ENCODE measurements at regions not wholly inside any gene's neighbourhood (a gene's known extent, or its start where the extent isn't known, plus 50 kb on each side); places are given as distances from the start of the nearest gene placed in this dataset.

DNA sequence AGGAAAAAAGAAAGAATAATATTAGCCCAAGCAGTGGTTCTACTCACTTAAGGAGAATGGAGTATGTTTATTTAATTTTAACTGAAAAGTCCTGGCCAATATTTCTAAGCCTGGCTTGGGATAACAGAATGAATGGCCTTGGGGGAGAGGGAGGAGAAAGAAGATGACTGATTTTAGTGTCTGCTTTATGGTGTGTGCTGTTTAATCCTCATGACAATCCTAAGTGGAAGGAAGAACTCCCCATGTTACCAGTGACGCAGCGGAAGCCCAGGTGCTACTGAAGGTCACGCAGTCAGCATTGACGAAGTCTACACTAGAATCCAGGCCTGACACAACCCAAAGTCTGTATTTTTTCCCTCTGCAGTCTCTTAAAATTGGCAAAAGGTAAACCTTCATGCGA, 50.5 kb downstream of the PALM2AKAP2 start:
- DNase-seq (ENCODE audit: low read depth) = no peak

DNA sequence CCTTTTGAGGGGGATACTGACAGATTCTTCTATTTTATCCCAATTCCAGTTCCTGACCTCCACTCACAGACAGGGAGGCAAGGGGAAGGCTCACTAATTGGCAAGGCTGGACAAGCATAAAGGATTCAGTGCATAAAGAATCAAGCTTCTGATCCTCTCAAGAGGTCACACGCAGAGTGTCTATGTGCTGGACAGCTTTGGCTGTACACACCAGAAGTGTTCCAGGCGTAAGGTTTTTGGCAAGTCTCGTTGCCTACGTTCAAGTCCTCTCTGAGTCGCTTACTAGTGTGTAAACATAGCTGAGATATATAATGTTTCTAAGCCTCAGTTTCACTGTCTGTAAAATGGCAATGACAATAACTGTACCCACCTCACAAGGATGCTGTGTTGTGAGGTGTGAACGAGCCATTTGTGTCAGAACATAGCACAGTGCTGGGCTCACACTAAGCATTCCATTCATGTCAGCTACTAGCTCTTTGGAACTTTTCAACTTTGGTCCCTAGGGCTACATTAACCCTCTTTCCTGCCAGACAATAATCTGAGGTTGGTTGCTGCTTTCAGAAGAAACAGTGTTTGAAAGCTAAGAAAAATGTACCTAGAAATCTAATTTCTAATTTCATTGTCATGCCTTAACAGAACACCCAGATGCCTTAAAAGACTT, 52.1 kb downstream of the PALM2AKAP2 start:
- DNase-seq (ENCODE audit: low read depth) = no peak

DNA sequence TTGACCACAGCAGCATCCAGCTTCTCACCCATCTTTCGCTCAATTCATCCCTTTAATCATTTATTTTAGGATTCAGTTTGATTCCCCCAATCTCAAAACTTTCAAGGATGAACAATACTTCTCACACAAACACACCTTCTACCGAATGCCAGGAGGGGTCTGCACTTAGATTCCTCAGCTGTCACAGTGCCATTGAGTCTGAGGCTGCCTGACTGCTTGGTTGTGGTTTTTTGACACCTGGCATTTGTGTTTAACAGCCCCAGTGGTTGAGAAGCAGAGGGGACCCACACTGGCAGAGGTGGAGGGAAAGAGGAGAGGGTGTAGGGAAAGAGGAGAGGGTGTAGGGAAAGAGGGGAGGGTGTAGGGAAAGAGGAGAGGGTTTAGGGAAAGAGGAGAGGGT, 54.9 kb downstream of the PALM2AKAP2 start:
- DNase-seq (ENCODE audit: low read depth) = no peak

DNA sequence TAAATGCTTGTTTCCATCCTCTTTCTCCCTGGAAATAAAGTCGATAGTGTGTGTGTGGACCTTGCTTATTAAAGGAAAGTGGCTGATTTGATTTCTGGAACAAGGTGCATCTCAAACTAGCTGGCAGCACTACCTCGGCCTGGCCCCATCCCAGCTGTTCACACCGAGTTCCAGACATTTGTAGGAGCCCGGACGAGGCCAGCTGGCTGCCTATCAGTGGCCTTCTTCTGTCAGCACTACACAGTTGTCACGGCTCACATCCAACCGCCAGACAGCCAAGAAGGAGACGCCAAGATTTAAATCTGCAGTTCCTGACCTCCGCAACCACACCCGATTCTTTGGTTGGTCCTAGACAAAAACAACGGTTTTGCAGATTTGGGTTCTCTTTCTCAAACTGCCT, 63.6 kb downstream of the PALM2AKAP2 start:
- no peak for DNase-seq (ENCODE audit: low read depth)

DNA sequence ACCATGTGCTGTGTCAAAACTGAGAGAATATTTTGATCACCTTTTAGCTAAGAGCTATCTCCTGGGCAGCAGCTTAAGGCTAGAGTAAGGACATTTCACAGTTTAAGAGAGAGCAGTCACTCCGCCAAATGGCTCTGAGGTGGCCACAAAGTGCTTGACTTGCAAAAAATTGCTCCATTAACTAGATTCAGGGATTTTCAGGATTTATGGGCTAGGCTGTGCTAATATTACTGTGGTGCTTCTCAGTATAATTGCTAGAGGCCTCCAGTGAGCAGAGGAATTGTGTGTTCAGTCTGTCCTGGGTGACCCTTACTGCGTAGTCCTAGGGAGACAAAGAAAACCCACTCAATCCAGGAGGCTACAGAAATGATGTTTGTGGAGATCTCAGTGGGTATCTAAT, 65.2 kb downstream of the PALM2AKAP2 start:
- DNase-seq (ENCODE audit: low read depth) = no peak

DNA sequence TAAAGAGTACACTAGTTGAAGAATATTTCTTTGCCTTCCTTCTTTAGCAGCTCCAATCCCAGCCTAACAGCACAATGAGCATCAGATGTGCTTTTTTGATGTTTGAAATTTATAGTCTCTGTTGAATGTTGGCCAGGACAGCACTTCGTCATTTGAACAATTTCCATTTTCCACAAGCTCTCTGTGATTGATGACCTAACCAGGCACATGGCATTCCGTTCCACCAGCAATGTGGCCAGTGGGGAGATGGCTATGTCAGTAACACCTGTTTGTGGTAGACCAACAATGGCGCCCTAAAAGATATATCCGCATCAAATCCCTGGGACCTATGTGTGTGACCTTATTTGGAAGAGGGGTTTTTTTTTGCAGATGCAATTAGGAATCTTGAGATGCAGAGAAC, 66.8 kb downstream of the PALM2AKAP2 start:
- DNase-seq (ENCODE audit: low read depth) = no peak

DNA sequence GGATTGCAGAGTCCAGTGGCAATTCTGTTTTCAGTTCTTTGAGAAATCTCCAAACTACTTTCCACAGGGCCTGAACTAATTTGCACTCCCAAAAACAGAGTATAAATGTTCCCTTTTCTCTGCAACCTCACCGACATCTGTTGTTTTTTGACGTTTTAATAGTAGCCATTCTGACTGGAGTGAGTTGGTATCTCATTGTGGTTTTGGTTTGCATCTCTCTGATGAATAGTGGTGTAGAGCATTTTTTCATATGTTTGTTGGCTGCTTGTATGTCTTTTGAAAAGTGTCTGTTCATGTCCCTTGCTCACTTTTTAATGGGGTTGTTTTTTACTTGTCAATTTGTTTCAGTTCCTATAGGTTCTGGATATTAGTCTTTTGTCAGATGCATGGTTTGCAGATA, 72.6 kb downstream of the PALM2AKAP2 start:
- no peak for DNase-seq (ENCODE audit: low read depth)

DNA sequence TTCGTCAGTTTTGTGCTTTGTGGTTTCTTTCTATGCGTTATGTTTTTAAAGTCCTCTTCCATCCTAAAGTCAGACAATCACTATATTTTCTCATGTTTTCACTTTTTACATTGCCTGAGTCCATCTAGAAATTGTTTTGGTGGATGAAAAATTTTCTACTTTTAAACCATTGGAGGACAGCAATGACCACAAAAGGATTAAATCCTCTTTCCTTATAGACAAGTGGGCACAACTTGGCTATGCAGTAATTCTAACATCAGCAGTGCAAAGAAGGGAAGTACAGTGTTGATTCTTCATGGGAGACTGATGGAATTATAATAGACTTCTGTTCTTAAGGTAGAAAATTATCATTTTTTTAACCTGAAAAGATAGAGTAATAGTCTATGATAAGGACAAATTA, 75.5 kb downstream of the PALM2AKAP2 start:
- DNase-seq (ENCODE audit: low read depth) = no peak

DNA sequence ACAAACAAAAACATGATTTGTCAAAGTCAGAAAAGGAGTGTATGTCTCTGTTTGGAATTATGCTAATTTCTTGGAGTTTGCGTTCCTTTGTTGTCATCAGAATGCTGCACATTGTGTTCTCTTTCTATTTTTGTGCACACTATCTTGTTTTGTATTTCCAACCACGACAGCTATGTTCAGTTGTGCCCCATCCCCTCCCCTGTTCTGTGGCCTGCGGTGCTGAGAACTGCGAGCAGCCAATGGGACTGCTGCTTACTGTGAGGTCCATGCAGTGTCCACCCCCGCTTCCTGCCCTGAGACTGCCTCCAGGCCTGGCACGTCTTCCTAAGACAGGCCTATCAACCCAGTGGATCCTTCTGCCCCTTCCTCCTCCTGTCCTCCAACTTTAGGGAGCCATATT, 76.8 kb downstream of the PALM2AKAP2 start:
- DNase-seq (ENCODE audit: low read depth) = peak; percentile 42

DNA sequence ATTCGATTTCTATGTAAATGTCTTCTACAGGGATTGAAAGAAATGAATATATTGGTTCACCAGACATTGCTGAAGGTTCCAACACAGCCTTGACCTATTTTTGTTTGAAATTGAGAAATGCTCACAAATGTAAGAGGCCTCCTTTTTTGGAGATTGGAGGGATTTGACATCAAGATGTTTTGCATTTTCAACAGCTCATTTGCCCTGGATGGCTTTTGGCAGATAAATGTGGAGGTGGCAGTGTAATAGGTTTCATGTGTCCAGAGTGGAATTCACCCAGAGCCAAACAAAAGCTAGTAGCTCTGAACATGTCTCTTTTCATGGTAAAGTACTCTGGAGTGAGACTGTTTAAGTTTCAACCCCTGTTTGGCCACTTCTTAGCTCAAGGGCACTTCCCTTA, 77.3 kb downstream of the PALM2AKAP2 start:
- no peak for DNase-seq (ENCODE audit: low read depth)

DNA sequence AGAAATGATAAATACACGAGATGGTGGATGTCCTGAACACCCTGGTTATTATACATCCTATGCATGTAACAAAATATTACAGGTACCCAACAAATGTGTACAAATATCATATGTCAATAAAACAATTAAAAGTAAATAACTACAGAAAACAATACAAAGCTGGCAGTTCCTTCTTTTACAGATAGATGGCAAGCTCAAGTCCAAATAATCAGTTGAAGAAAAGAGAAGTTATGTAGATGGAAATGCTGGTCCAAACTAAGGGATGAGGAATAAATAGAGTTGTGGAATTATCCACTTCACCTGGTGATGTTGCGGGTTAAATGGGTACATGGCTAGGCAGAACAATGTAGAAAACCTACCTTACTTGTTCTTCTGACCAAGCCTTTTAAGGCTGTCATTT, 79.4 kb downstream of the PALM2AKAP2 start:
- DNase-seq (ENCODE audit: low read depth) = no peak

DNA sequence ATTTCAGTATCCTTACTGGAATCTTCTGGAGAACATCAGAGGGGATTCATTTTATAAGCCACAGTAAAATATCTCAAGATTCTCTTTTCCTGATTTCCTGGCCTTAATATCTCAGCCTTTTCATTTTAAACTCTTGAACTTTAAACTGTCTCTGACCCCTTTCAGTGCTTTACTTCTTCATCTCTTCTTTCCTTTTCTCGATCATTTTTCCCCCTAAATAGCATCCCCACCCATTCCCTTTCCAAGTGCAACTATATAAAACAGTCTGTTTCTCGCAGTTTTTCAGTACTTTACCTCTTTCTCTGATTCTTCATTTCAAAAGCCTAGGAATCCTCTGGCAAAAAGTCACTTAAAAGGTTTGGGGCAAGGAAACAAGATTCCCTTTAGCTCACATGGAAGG, 80.5 kb downstream of the PALM2AKAP2 start:
- DNase-seq (ENCODE audit: low read depth) = no peak

DNA sequence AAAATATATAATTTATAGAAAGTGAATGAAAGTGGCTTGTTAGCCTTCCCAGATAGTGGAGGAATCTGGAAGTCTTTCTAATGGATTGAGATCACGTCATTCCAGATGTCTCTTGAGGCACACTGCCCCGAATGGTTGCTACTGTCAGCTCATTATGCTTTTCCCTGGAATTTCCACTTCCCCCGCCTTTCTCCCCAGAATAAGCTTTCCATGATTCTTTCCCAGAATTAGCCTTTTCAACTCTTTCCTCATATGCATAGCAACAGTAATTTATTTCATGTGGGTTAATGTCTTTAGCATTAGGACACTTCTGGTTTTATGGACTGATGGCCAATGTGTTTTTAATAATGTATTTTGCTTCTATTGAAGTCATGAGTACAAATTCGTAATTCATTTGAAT, 81.5 kb downstream of the PALM2AKAP2 start:
- no peak for DNase-seq (ENCODE audit: low read depth)

DNA sequence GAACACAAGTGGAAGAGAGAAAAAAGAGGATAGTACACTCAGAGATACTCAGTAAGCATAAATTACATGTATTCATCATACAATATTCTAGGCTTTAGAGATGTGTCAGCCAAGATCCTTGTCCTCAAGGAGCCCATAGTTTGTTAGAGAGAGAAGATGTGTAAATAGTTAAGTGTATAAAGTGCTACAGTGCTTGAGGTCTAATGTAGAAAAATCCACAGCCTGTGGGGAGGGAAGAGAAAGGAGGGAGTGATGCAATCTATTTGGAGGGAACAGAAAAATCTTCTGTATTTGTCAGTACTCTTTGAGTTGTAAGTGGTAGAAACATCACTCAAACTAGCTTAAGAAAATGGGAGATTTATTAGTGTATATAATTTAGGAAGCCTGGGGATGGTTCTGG, 81.9 kb downstream of the PALM2AKAP2 start:
- DNase-seq (ENCODE audit: low read depth) = no peak

DNA sequence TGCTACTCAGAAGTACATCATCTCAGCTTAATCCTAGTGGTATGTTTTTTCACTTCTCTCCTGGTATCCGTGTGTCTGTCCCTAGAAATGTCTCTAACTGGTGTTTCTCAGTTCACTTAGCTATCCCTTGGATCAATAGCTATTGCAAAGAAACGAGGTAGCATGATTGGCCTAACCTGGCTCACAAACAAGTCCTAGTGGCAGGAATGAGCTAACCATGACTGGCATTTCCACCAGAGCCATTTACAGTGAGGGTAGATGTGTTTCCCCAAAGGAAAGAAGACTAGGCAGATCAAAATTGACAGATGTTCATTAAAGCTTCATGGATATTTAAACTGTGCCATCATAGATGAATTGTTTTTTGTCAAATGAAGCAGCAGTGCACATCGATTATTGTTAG, 82.5 kb downstream of the PALM2AKAP2 start:
- no peak for DNase-seq (ENCODE audit: low read depth)

DNA sequence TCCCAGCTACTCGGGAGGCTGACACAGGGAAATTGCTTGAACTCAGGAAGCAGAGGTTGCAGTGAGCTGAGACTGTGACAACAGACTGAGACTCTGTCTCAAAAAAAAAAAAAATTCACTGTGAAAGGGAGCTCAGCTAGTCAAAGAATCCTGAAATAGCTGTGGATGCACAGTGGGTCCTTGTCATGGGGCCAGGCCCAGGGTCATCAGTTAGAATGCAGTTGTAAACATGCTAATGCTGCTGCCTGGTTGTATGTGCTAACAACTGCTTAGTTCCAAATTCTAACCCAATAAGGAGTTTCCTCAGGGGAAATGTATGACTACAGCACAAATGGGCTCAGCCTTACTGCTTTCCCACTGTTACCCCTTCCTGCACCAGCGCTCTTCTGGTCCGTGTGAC, 84.0 kb downstream of the PALM2AKAP2 start:
- no peak for DNase-seq (ENCODE audit: low read depth)

DNA sequence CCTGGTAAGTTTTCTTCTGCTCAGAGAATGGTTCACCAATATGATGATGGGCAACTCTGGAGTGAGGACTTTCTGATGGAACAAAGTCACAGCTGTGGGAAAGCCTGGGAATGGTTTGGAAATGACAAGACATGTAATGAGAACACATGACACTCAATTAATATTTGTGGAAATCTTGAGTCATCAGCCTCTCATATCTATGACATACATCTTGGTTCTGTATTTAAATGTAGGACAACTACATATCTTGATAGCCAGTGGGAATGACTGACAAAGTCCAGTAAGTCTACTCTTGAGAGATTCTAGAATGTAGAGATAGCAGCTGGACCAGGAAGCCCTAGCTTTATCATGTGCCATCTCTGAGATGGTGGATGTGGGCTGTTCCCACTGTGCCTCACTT, 85.5 kb downstream of the PALM2AKAP2 start:
- DNase-seq (ENCODE audit: low read depth) = no peak

DNA sequence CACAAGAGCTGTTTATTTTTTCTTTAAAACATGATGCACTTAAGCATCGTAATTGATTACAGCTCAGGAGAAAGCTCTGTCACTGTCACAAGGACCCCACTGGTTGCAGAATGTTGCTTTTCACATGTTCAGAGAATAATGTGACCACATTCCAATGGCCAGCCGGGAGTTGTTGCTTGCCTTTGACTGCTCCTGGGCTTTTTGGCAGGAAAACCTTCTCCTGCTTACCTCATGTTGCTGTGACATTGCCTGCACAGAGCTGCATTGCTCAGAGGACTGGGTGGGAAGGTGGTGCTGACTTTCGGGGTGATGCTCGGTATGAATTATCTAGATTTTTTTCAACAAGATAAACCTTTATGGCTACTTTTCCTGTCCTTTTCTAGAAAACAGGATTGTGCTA, 88.2 kb downstream of the PALM2AKAP2 start:
- no peak for DNase-seq (ENCODE audit: low read depth)

DNA sequence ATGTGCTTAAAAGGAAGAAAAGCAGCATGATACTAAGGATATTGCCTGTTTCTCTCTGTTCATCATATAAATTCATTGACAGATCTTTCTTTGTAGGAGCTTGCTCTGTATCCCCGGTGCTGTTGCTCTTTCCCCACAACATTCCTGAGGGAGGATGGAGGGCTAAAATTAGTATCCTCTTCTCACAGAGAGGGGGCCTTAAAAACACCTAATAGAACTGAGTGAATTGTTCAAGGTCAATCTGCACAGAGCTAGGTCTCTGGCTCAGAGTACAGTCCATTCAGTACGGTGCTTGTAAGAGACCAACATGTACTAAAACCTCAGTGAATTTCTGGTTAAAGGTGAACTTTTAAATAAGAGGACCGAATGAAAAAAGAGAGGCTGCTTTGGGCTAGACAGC, 88.7 kb downstream of the PALM2AKAP2 start:
- no peak for DNase-seq (ENCODE audit: low read depth)

DNA sequence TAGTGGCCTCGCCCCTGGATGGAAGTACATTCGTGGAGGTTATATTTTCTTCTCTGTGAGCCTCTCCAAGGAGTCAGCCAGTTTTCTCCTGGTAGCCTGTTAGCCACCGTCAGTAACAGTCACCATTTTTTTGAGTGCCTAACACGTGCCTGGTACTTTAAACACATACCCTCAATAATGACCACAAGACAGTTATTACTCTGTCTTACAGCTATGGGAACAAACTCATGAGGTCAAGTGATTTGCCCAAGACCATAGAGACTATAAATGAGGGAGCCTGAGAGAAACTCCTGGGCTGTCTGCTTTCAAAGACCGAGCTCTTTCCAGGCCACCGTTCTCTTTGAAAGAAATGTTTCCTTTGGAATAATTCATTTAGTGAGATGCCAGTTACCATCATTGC, 90.4 kb downstream of the PALM2AKAP2 start:
- DNase-seq (ENCODE audit: low read depth) = no peak

DNA sequence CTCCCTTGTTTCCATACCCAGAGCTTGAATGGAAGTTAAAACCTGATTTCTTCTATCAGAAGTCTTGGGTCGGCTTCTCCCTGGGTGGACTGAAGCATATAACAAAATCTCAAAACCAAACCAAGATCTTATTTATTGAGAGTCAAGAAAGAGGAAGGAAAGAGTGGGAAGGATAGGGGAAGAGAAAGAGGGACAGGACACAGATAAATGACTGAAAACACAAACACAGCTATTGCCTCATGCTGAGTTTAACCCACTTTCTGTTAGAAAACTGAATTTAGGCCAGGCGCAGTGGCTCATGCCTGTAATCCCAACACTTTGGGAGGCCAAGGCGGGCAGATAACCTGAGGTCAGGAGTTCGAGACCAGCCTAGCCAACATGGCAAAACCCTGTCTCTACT, 92.9 kb downstream of the PALM2AKAP2 start:
- DNase-seq (ENCODE audit: low read depth) = no peak

DNA sequence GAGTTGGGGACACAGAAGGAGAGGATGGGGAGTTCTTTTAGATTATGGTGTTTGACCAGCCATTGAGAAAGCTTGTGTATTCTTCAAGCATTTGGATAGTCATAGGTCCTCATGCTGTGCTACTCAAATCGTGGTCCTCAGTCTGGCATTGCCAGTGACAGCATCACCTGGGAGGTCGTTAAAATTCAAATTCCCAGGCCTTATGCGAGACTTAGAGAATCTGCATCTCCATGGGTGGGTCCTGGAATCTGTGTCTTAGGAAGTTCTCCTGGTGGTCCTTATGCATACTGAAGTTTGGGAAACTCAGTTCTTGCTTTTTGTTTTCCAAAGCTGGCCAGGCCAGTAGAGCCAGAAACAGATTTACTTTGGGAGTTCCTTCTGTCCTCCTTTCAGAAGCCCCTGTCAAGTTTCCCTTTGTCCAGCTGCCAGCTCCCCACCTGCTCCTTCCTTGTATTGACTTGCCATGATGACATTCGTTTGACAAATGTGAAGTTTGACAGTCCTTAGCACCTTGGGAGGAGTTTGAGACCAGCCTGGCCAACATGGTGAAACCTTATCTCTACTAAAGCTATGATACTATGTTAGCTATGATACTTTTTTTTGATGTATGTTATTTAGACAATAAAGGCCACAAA, 95.6 kb downstream of the PALM2AKAP2 start:
- no peak for DNase-seq (ENCODE audit: low read depth)

DNA sequence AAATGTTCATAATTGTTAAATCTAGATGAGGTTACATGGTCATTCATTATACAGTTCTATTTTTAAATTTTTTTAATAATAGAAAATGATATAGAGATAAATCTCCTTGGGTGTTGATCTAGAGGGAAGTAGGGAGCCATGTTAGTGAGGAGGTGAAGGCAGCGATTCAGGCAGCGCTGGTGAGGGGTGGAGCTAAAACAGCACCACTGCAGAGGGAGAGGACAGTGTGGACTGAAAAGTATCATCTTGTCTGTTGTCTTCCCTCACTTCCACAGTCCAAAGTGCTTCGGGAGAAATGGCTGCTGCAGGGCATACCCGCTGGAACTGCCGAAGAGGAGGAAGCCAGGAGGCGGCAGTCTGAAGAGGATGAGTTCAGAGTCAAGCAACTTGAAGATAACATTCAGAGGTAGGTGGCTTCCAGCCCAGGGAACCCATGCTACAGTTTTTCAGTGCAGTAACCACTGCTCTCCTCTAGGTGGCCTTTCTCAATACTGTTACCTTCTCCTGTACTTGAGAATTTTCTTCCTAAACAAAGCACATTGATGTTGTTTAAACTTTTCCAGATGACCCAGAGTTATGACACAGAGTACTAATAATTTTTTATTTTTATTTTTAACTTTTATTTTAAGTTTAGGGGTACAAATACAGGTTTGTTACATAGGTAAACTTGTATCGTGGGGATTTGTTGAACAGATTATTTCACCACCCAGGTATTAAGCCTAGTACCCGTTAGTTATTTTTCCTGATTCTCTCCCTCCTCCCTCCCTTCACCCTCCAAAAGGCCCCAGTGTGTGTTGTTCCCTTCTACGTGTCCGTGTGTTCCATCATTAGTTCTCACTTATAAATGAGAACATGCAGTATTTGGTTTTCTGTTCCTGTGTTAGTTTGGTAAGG, 100.5 kb downstream of the PALM2AKAP2 start:
- DNase-seq (ENCODE audit: low read depth) = peak; percentile 26
